K562 (cell line): ENCODE measurements at regions not wholly inside any gene's neighbourhood (a gene's known extent, or its start where the extent isn't known, plus 50 kb on each side); places are given as distances from the start of the nearest gene placed in this dataset.

ENCODE experiments used
- ATAC-seq: fragments of 200-7000 bp; cut with Tn5 transposase; 3 replicates; pipeline ENCODE4 v1.9.1; 2020; ENCODE audit warnings: moderate library complexity
- BruUV-seq: library from RNA; stranded (reverse); fragments of 400-500 nt; replicated peaks from 2 replicates; lab custom pipeline; 2021; lab: Mats Ljungman, UMichigan
- CTCF ChIA-PET: fragments of 300-600 bp; formaldehyde crosslinking; extraction: SDS; loops from one replicate; lab custom pipeline; 2021; ENCODE audit warnings: low intra/inter-chr PET ratio; lab: Yijun Ruan, JAX
- POLR2A ChIA-PET: fragments of 300-600, 350-650 bp; sonication (Branson Sonifier 250); formaldehyde crosslinking; extraction: SDS; loops from one replicate; lab custom pipeline; 2021; ENCODE audit warnings: antibody characterized with exemption, inconsistent platforms; lab: Yijun Ruan, JAX
- DNase-seq, 4 experiments: peaks; one replicate each; pipeline versions ENCODE4 v3.0.0 to v3.0.0-alpha.2; 2011 to 2018; ENCODE audit warnings: low spot score in 3 of 4, mixed read lengths in 3 of 4; ENCODE audit errors: extremely low read depth in 1 of 4
- FAIRE-seq: peaks from 2 replicates; lab custom pipeline; 2011; peaks lifted over from hg19 to GRCh38; lab: Jason Lieb, UNC
- H2AFZ ChIP-seq: 2 replicates; pipeline ENCODE4 v1.6.0; 2011; ENCODE audit warnings: low read depth, low read length, control low read depth, inconsistent platforms
- H3K27ac ChIP-seq: fragments of 200-600 bp; 3 replicates; pipeline ENCODE4 v1.8.0; 2011; ENCODE audit warnings: low read depth, mild to moderate bottlenecking, control low read depth, inconsistent platforms, low read length, moderate library complexity, mixed read lengths; ENCODE audit errors: extremely low read depth
- H3K27me3 ChIP-seq, 2 experiments: fragments of 300-600 bp in 1 of 2; 2 replicates in 1 of 2; 3 replicates in 1 of 2; pipeline versions ENCODE4 v1.6.0 to v1.8.0; 2011; ENCODE audit warnings: inconsistent platforms in 2 of 2, low read length in 2 of 2, mild to moderate bottlenecking in 1 of 2, mixed read lengths in 1 of 2, moderate library complexity in 1 of 2; ENCODE audit not compliant: control insufficient read depth in 2 of 2, insufficient read depth in 2 of 2
- H3K36me3 ChIP-seq: fragments of 300-600 bp; 3 replicates; pipeline ENCODE4 v1.8.0; 2011; ENCODE audit warnings: mild to moderate bottlenecking, low read length, inconsistent platforms; ENCODE audit not compliant: control insufficient read depth, insufficient read depth
- H3K4me1 ChIP-seq, 2 experiments: fragments of 200-600 bp in 1 of 2; replicated peaks in 1 of 2; 2 replicates in 1 of 2; 3 replicates in 1 of 2; pipeline versions ENCODE4 v1.5.1 to v1.8.0; 2011; ENCODE audit warnings: inconsistent platforms in 2 of 2, low read length in 2 of 2, mild to moderate bottlenecking in 1 of 2, mixed read lengths in 1 of 2, moderate library complexity in 1 of 2; ENCODE audit not compliant: control insufficient read depth in 2 of 2, insufficient read depth in 2 of 2
- H3K4me2 ChIP-seq: 2 replicates; pipeline ENCODE4 v1.6.1; 2011; ENCODE audit warnings: low read length, control low read depth, inconsistent platforms, mixed read lengths; ENCODE audit not compliant: insufficient read depth
- H3K4me3 ChIP-seq: fragments of 200-600 bp; sonication (generic), shearing (Covaris generic); 2 replicates; pipeline ENCODE4 v1.5.1; 2016; ENCODE audit warnings: control low read depth, inconsistent platforms
- H3K79me2 ChIP-seq: fragments of 200-600 bp; 3 replicates; pipeline ENCODE4 v1.8.0; 2011; ENCODE audit warnings: low read length, inconsistent platforms; ENCODE audit not compliant: control insufficient read depth, insufficient read depth
- H3K9ac ChIP-seq, 2 experiments: 2 replicates each; pipeline versions ENCODE4 v1.6.0 to v1.6.1; 2011; ENCODE audit warnings: low read depth in 2 of 2, low read length in 2 of 2, control low read depth in 1 of 2, inconsistent platforms in 1 of 2, mild to moderate bottlenecking in 1 of 2, mixed read lengths in 1 of 2; ENCODE audit not compliant: insufficient read depth in 1 of 2
- H3K9me1 ChIP-seq: one replicate; pipeline ENCODE4 v1.6.0; 2011; ENCODE audit warnings: inconsistent platforms, mild to moderate bottlenecking, low read length, moderate library complexity; ENCODE audit not compliant: control insufficient read depth, insufficient read depth
- H3K9me3 ChIP-seq: replicated peaks from 2 replicates; pipeline ENCODE4 v1.5.1; 2011; ENCODE audit warnings: low read depth, low read length, inconsistent platforms; ENCODE audit not compliant: control insufficient read depth, insufficient read depth
- H4K20me1 ChIP-seq: replicated peaks from 2 replicates; pipeline ENCODE4 v1.6.1; 2011; ENCODE audit warnings: low read length, inconsistent platforms, mixed read lengths; ENCODE audit not compliant: control insufficient read depth, insufficient read depth
- BCL6 ChIP-seq: fragments of 250-450 bp; sonication (Bioruptor Pico); IDR thresholded peaks from 2 replicates; pipeline ENCODE4 v1.4.0; 2020
- CBX3 ChIP-seq, 2 experiments: IDR thresholded peaks; 1 replicate in 1 of 2; 2 replicates in 1 of 2; pipeline ENCODE4 v1.6.1; 2012; ENCODE audit warnings: inconsistent platforms in 2 of 2, low read length in 2 of 2, borderline replicate concordance in 1 of 2, control low read depth in 1 of 2
- CC2D1A ChIP-seq: fragments of 450-650 bp; IDR thresholded peaks from 2 replicates; pipeline ENCODE4 v1.6.1; 2017; ENCODE audit warnings: mild to moderate bottlenecking
- CHD4 ChIP-seq: fragments of 200-600 bp; sonication (generic); IDR thresholded peaks from 3 replicates; pipeline ENCODE4 v1.6.1; 2012; ENCODE audit warnings: low read depth, mild to moderate bottlenecking, mixed read lengths, low read length, inconsistent platforms; ENCODE audit not compliant: insufficient read depth, insufficient replicate concordance, poor library complexity, severe bottlenecking
- ESRRB ChIP-seq: fragments of 250-450 bp; sonication (Bioruptor Pico); IDR thresholded peaks from 2 replicates; pipeline ENCODE4 v1.5.0; 2020; ENCODE audit warnings: mild to moderate bottlenecking, moderate library complexity, borderline replicate concordance
- GABPA ChIP-seq: fragments of 200-800 bp; sonication (Bioruptor generic); conservative IDR thresholded peaks from 2 replicates; pipeline ENCODE4 v1.6.1; 2016; ENCODE audit warnings: low read depth, missing genetic modification characterization, missing compliant biosample characterization
- HDAC2 ChIP-seq: fragments of 450-650 bp; IDR thresholded peaks from 2 replicates; pipeline ENCODE4 v1.6.1; 2016; ENCODE audit warnings: mild to moderate bottlenecking
- HEY1 ChIP-seq: fragments of 250-450 bp; sonication (Bioruptor Pico); IDR thresholded peaks from 2 replicates; pipeline ENCODE4 v1.5.0; 2020; ENCODE audit warnings: mild to moderate bottlenecking, moderate library complexity, borderline replicate concordance
- JUNB ChIP-seq: fragments of 450-650 bp; formaldehyde crosslinking; conservative IDR thresholded peaks from 2 replicates; pipeline ENCODE4 v1.4.0; 2020; ENCODE audit warnings: mild to moderate bottlenecking
- KLF6 ChIP-seq: fragments of 250-450 bp; sonication (Bioruptor Pico); IDR thresholded peaks from 2 replicates; pipeline ENCODE4 v1.4.0; 2020; ENCODE audit warnings: mild to moderate bottlenecking, moderate library complexity, borderline replicate concordance
- LEF1 ChIP-seq: fragments of 450-650 bp; IDR thresholded peaks from 2 replicates; pipeline ENCODE4 v1.6.1; 2016; ENCODE audit warnings: mild to moderate bottlenecking
- MCM7 ChIP-seq, 2 experiments: fragments of 450-650 bp; IDR thresholded peaks; 2 replicates each; pipeline ENCODE4 v1.6.1; 2016 to 2018
- MECOM ChIP-seq: fragments of 250-450 bp; sonication (Bioruptor Pico); IDR thresholded peaks from 2 replicates; pipeline ENCODE4 v1.8.0; 2022; ENCODE audit warnings: inconsistent platforms
- NCOR1 ChIP-seq: fragments of 450-650 bp; IDR thresholded peaks from 2 replicates; pipeline ENCODE4 v1.6.1; 2016; ENCODE audit warnings: mild to moderate bottlenecking, moderate library complexity
- NR0B1 ChIP-seq: fragments of 450-650 bp; IDR thresholded peaks from one replicate; pipeline ENCODE4 v1.6.1; 2018; ENCODE audit warnings: mild to moderate bottlenecking, moderate library complexity; ENCODE audit not compliant: partially characterized antibody
- RCOR1 ChIP-seq, 2 experiments: IDR thresholded peaks; 2 replicates each; pipeline ENCODE4 v1.6.1; 2012; ENCODE audit warnings: low read depth in 2 of 2, low read length in 2 of 2, borderline replicate concordance in 1 of 2, improper control_type of control experiment in 1 of 2
- SNIP1 ChIP-seq: fragments of 450-650 bp; IDR thresholded peaks from 2 replicates; pipeline ENCODE4 v1.7.1; 2017; ENCODE audit warnings: low read depth, mild to moderate bottlenecking
- SPI1 ChIP-seq: IDR thresholded peaks from 2 replicates; pipeline ENCODE4 v1.6.1; 2011; ENCODE audit warnings: low read depth, low read length, control low read depth, borderline replicate concordance
- ZNF146 ChIP-seq: IDR thresholded peaks from one replicate; pipeline ENCODE4 v1.6.1; 2018; ENCODE audit warnings: missing compliant biosample characterization; ENCODE audit not compliant: unreplicated experiment
- ZNF165 ChIP-seq: fragments of 250-450 bp; sonication (Bioruptor Pico); IDR thresholded peaks from 2 replicates; pipeline ENCODE4 v1.4.0; 2020; ENCODE audit warnings: borderline replicate concordance
- ZNF445 ChIP-seq: fragments of 250-450 bp; sonication (Bioruptor Pico); IDR thresholded peaks from 2 replicates; pipeline ENCODE4 v1.4.0; 2020; ENCODE audit warnings: low read depth, mild to moderate bottlenecking, moderate library complexity
- ZNF584 ChIP-seq: fragments of 200-800 bp; sonication (Bioruptor generic); IDR thresholded peaks from 2 replicates; pipeline ENCODE4 v1.6.1; 2016; ENCODE audit warnings: low read depth, mild to moderate bottlenecking, missing genetic modification characterization, missing compliant biosample characterization
- ZZZ3 ChIP-seq: fragments of 450-650 bp; IDR thresholded peaks from 2 replicates; pipeline ENCODE4 v1.6.1; 2016; ENCODE audit warnings: antibody characterized with exemption, mild to moderate bottlenecking, moderate library complexity
- WGBS: fragments of 100-300 bp; shearing (Covaris generic); methylation state at CpG from one replicate; pipeline ENCODE4 v1.1.6; 2016; ENCODE audit warnings: low coverage, mixed read lengths; ENCODE audit not compliant: insufficient coverage; ENCODE audit errors: missing lambda C conversion rate; 5-methylcytosine and 5-hydroxymethylcytosine counted together
- in situ Hi-C: fragments of 300-500 bp; cut with MboI; formaldehyde crosslinking; loops from 4 replicates; pipeline ENCODE4 v1.15.0; 2018; ENCODE audit warnings: inconsistent platforms, mixed read lengths
- intact Hi-C: fragments of 100-400 bp; cut with micrococcal nuclease; formaldehyde crosslinking; loops from 2 replicates; pipeline ENCODE4 v1.14.2; 2022

GRCh38 chr7:22667562-22668239, 59.3 kb upstream of the IL6 start:
- in situ Hi-C loops (no loop called here), intact Hi-C loops (loop anchor here (2.0 to 10.0 kb wide), 3 partner anchors 15 to 187 kb away; no protein-coding TSS in a partner anchor)
- Histone ChIP-seq H3K79me2 (peaks cover 72% of the 10 kb centered on the region), H3K27ac (peak overlapping the region; percentile 55), H3K27me3 (no peaks in the 10 kb centered on the region), H4K20me1 (no peaks in the 10 kb centered on the region), H3K9me1 (no peaks in the 10 kb centered on the region), H3K9me3 (no peaks in the 10 kb centered on the region), H3K36me3 (peaks cover 9% of the 10 kb centered on the region; the same call in 1 of the 3 replicates), H3K4me2 (peak overlapping the region; percentile 35; the same call in 1 of the 2 replicates), H3K4me1 (peaks cover 20 to 79% of the 10 kb centered on the region in 2 experiments), H3K4me3 (no peak overlapping the region), H2AFZ (peak overlapping the region; percentile 73), H3K9ac (peak overlapping the region; percentile 33 to 66; a peak in 3 of 4 replicates)
- peak in 2 of 4 experiments; percentile 54 to 79 for DNase-seq
- peak; percentile 84 for FAIRE-seq
- peak; percentile 58 for ATAC-seq
- ChIA-PET CTCF (interaction anchor here (1.0 kb wide), 1 partner anchor 15 kb away, joined by 3 read pairs; no protein-coding TSS in a partner anchor), POLR2A (interaction anchor here (0.6 to 2.0 kb wide), 9 partner anchors 8 to 156 kb away, joined by 3 to 8 read pairs (median 3); no protein-coding TSS in a partner anchor)
- no TSS peak for BruUV-seq
- WGBS = 0% methylated on average over 2 of the region's 2 CpGs
- TF ChIP-seq SPI1 = no peak
- TF ChIP-seq ZNF146 = no peak
- TF ChIP-seq MCM7 (IDR thresholded peaks at IDR 0.05) = no peak
- peak; percentile 78; the same call in 1 of the 2 replicates for TF ChIP-seq HDAC2
- TF ChIP-seq ZNF445 (CRISPR knock-in tag) = no peak
- TF ChIP-seq CHD4 = no peak
- TF ChIP-seq MECOM (CRISPR knock-in tag) = no peak
- no peak for TF ChIP-seq JUNB (CRISPR knock-in tag)
- TF ChIP-seq NR0B1 = no peak
- TF ChIP-seq LEF1 = peak; percentile 60; the same call in 1 of the 2 replicates
- no peak for TF ChIP-seq SNIP1
- no peak; the same call in 1 of the 2 replicates for TF ChIP-seq GABPA (tag)
- no peak for TF ChIP-seq KLF6 (CRISPR knock-in tag)
- TF ChIP-seq CC2D1A = no peak
- no peak for TF ChIP-seq ESRRB
- TF ChIP-seq RCOR1 (IDR thresholded peaks at IDR 0.05; ENCODE audit: borderline replicate concordance in 1 of 2, low read depth in 2 of 2, low read length in 2 of 2) = peak in 1 of 2 experiments; percentile 88; a peak in 2 of 4 replicates
- 0 out of 2 replicates have a peak, but pooled peaks have one; percentile 3 for TF ChIP-seq ZNF584 (CRISPR knock-in tag)
- no peak for TF ChIP-seq BCL6 (CRISPR knock-in tag)
- TF ChIP-seq CBX3 (IDR thresholded peaks at IDR 0.05; ENCODE audit: borderline replicate concordance in 1 of 2, low read length in 2 of 2) = peak in 1 of 2 experiments; percentile 54; a peak in 1 of 3 replicates
- no peak for TF ChIP-seq ZZZ3
- peak; percentile 61 for TF ChIP-seq NCOR1
- no peak for TF ChIP-seq HEY1 (CRISPR knock-in tag)
- 0 out of 2 replicates have a peak, but pooled peaks have one; percentile 38 for TF ChIP-seq ZNF165
